ENCODE measurements at regions not wholly inside any gene's neighbourhood (a gene's known extent, or its start where the extent isn't known, plus 50 kb on each side); places are given as distances from the start of the nearest gene placed in this dataset.

DNA sequence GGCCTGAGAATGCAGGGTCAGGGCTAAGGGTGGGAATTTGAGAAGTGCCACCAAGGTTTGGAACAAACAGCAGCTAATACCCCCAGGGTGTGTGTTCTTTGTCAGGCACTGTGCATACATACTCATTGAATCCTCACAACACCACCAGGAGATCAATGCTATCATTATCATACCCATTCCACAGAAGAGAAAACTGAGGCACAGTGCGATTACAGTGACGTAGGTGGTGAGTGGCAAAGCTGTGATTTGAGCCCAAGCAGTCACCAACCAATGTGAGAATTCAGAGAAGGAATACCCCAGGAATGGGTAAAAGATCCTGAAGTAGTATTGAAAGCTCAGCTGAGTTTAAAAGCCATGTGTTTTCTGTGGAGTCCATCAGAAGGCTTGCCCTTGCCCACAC, 281.6 kb upstream of the MGAT5 start:
- CTCF ChIA-PET (ENCODE audit: partially characterized antibody): no interaction called here
- H4K91ac ChIP-seq (replicated peaks; ENCODE audit: insufficient read length, low read length): no peak overlapping the region

More for the DNA sequence above, 281.6 kb upstream of the MGAT5 start:
- Histone ChIP-seq H3K4me3 (ENCODE audit: extremely low read depth in 1 of 4, insufficient read depth in 2 of 4, low read depth in 3 of 4, low read length in 4 of 4) (no peak overlapping the region), H3K14ac (ENCODE audit: insufficient read length) (peak overlapping the region; percentile 31), H4K20me1 (replicated peaks in 1 of 2; ENCODE audit: control insufficient read depth in 1 of 2, insufficient read depth in 2 of 2, low read length in 2 of 2) (peaks cover 0 to 2% of the 10 kb centered on the region in 2 experiments), H4K8ac (ENCODE audit: extremely low read depth, insufficient read depth, low read length) (no peak overlapping the region), H2BK20ac (ENCODE audit: low read length) (no peak overlapping the region), H2BK15ac (ENCODE audit: low read length) (no peak overlapping the region), H3K23me2 (ENCODE audit: low read depth, low read length) (no peaks in the 10 kb centered on the region), H3K23ac (ENCODE audit: insufficient read length) (no peak overlapping the region), H3K18ac (ENCODE audit: extremely low read depth, low read length) (no peak overlapping the region), H3K4me2 (ENCODE audit: insufficient read depth in 1 of 2, low read depth in 2 of 2, low read length in 2 of 2) (no peak overlapping the region), H3K4ac (replicated peaks; ENCODE audit: insufficient read length, low read depth, low read length) (no peak overlapping the region), H4K5ac (ENCODE audit: insufficient read length, low read depth, low read length) (no peak overlapping the region), H3K79me1 (ENCODE audit: low read depth, low read length) (no peaks in the 10 kb centered on the region), H3K27ac (ENCODE audit: low read depth, low read length) (no peak overlapping the region), H3K56ac (replicated peaks; ENCODE audit: insufficient read length, low read depth, low read length) (no peak overlapping the region), H3K9me3 (ENCODE audit: insufficient read depth in 2 of 2, low read depth in 1 of 2, low read length in 1 of 2) (no peaks in the 10 kb centered on the region), H2AFZ (ENCODE audit: low read length) (no peak overlapping the region), H2AK5ac (ENCODE audit: low read depth, low read length) (no peak overlapping the region), H3K4me1 (replicated peaks in 1 of 4; ENCODE audit: control insufficient read depth in 3 of 4, insufficient read depth in 4 of 4, low read length in 3 of 4) (peaks cover 0 to 7% (median 3%) of the 10 kb centered on the region in 4 experiments; a peak in 3 of 7 replicates), H3K9ac (replicated peaks in 1 of 4; ENCODE audit: extremely low read depth in 1 of 4, low read depth in 3 of 4, low read length in 3 of 4) (no peak overlapping the region), H3K36me3 (ENCODE audit: control insufficient read depth in 2 of 4, insufficient read depth in 4 of 4, low read length in 3 of 4) (no peaks in the 10 kb centered on the region), H2BK12ac (ENCODE audit: low read depth, low read length) (no peak overlapping the region), H3K79me2 (ENCODE audit: control insufficient read depth in 1 of 2, insufficient read depth in 2 of 2, low read length in 2 of 2) (no peaks in the 10 kb centered on the region), H2BK5ac (ENCODE audit: low read depth, low read length) (no peak overlapping the region), H2BK120ac (replicated peaks; ENCODE audit: low read depth, low read length) (no peak overlapping the region), H3K27me3 (replicated peaks in 1 of 4; ENCODE audit: control insufficient read depth in 3 of 4, extremely low read depth in 1 of 4, insufficient read depth in 3 of 4, low read length in 3 of 4) (no peaks in the 10 kb centered on the region)
- POLR2A ChIA-PET (ENCODE audit: partially characterized antibody): no interaction called here
- 74% methylated on average over 2 of the region's 2 CpGs; no CpG with 5 or more reads in 1 of the 2 experiments for WGBS, 2 experiments (ENCODE audit: extremely low coverage in 1 of 2, insufficient coverage in 1 of 2, insufficient read length in 1 of 2, insufficient replicate concordance in 2 of 2, low coverage in 1 of 2, low lambda C conversion rate in 2 of 2, missing lambda C conversion rate in 1 of 2)
- no peak for FAIRE-seq
- DNase-seq (ENCODE audit: low read depth in 1 of 2, low spot score in 2 of 2): no peak
- TF ChIP-seq KDM1A (IDR thresholded peaks at IDR 0.05; ENCODE audit: borderline replicate concordance, low read length): peak; percentile 81; the same call in 1 of the 2 replicates
- no peak for TF ChIP-seq TAF1 (IDR thresholded peaks at IDR 0.05; ENCODE audit: low read depth, low read length)

Measured in H1 (cell line).